HEK293 (cell line): ENCODE measurements at regions not wholly inside any gene's neighbourhood (a gene's known extent, or its start where the extent isn't known, plus 50 kb on each side); places are given as distances from the start of the nearest gene placed in this dataset.

Source experiments
- CTCF ChIA-PET: fragments of 350-600 bp; formaldehyde crosslinking; extraction: SDS; loops from one replicate; lab custom pipeline; 2021; ENCODE audit warnings: antibody characterized with exemption; lab: Yijun Ruan, JAX
- POLR2A ChIA-PET: fragments of 300-600 bp; formaldehyde crosslinking; extraction: SDS; loops from one replicate; lab custom pipeline; 2020; ENCODE audit warnings: antibody characterized with exemption, inconsistent platforms; lab: Yijun Ruan, JAX
- H3K27ac ChIP-seq: fragments of 200-500 bp; sonication (Bioruptor generic); 2 replicates; pipeline ENCODE4 v1.5.1; 2014; ENCODE audit warnings: low read depth, low read length, control low read depth, inconsistent platforms; ENCODE audit errors: extremely low read depth
- H3K36me3 ChIP-seq, 2 experiments: fragments of 200-500 bp in 1 of 2; sonication (Bioruptor generic) in 1 of 2; 1 replicate in 1 of 2; 2 replicates in 1 of 2; pipeline ENCODE4 v1.5.1; 2014 to 2017; ENCODE audit warnings: inconsistent platforms in 2 of 2, low read length in 2 of 2; ENCODE audit not compliant: control insufficient read depth in 2 of 2, insufficient read depth in 1 of 2
- H3K4me1 ChIP-seq: fragments of 200-500 bp; sonication (Bioruptor generic); 2 replicates; pipeline ENCODE4 v1.5.1; 2014; ENCODE audit warnings: mild to moderate bottlenecking, low read length, inconsistent platforms; ENCODE audit not compliant: control insufficient read depth, insufficient read depth
- H3K4me3 ChIP-seq: 2 replicates; pipeline ENCODE4 v1.5.1; 2011; ENCODE audit warnings: low read depth, mild to moderate bottlenecking, control low read depth, low read length, moderate library complexity
- H3K9me3 ChIP-seq: fragments of 200-500 bp; sonication (Bioruptor generic); 2 replicates; pipeline ENCODE4 v1.5.1; 2014; ENCODE audit warnings: low read depth, low read length, inconsistent platforms; ENCODE audit not compliant: control insufficient read depth, insufficient read depth
- EGR2 ChIP-seq: fragments of 450-650 bp; formaldehyde crosslinking; IDR thresholded peaks from 2 replicates; pipeline ENCODE4 v1.5.1; 2016; ENCODE audit warnings: low read depth, missing biosample characterization, missing genetic modification characterization
- GFI1B ChIP-seq: fragments of 450-650 bp; formaldehyde crosslinking; IDR thresholded peaks from 2 replicates; pipeline ENCODE4 v1.5.1; 2016; ENCODE audit warnings: missing biosample characterization, missing genetic modification characterization
- GLI4 ChIP-seq: fragments of 450-650 bp; formaldehyde crosslinking; IDR thresholded peaks from 2 replicates; pipeline ENCODE4 v1.5.1; 2016; ENCODE audit warnings: missing biosample characterization, missing genetic modification characterization
- HOXD13 ChIP-seq: sonication (generic); formaldehyde crosslinking; IDR thresholded peaks from 2 replicates; pipeline ENCODE4 v1.8.0; 2022; ENCODE audit warnings: missing genetic modification reagents, borderline replicate concordance
- KLF10 ChIP-seq: fragments of 450-650 bp; IDR thresholded peaks from 2 replicates; pipeline ENCODE4 v1.5.1; 2018; ENCODE audit warnings: missing biosample characterization, mild to moderate bottlenecking, missing genetic modification characterization
- KLF7 ChIP-seq: fragments of 450-650 bp; formaldehyde crosslinking; IDR thresholded peaks from 2 replicates; pipeline ENCODE4 v1.5.1; 2016; ENCODE audit warnings: missing biosample characterization, missing genetic modification characterization, borderline replicate concordance
- PRDM10 ChIP-seq: fragments of 450-650 bp; formaldehyde crosslinking; IDR thresholded peaks from 2 replicates; pipeline ENCODE4 v1.5.1; 2016; ENCODE audit warnings: missing biosample characterization, missing genetic modification characterization
- ZBTB20 ChIP-seq: fragments of 450-650 bp; formaldehyde crosslinking; IDR thresholded peaks from 2 replicates; pipeline ENCODE4 v1.5.1; 2016; ENCODE audit warnings: missing biosample characterization, missing genetic modification characterization
- ZFHX2 ChIP-seq: fragments of 450-650 bp; formaldehyde crosslinking; conservative IDR thresholded peaks from 2 replicates; pipeline ENCODE4 v1.5.1; 2016; ENCODE audit warnings: missing biosample characterization, missing genetic modification characterization
- ZNF140 ChIP-seq: fragments of 450-650 bp; formaldehyde crosslinking; IDR thresholded peaks from 2 replicates; pipeline ENCODE4 v1.5.1; 2016; ENCODE audit warnings: missing biosample characterization, missing genetic modification characterization
- ZNF146 ChIP-seq: fragments of 450-650 bp; formaldehyde crosslinking; IDR thresholded peaks from 2 replicates; pipeline ENCODE4 v1.5.1; 2016; ENCODE audit warnings: missing biosample characterization, missing genetic modification characterization
- ZNF169 ChIP-seq: fragments of 450-650 bp; formaldehyde crosslinking; IDR thresholded peaks from 2 replicates; pipeline ENCODE4 v1.5.1; 2016; ENCODE audit warnings: missing biosample characterization, missing genetic modification characterization
- ZNF174 ChIP-seq: fragments of 450-650 bp; formaldehyde crosslinking; IDR thresholded peaks from 2 replicates; pipeline ENCODE4 v1.5.0; 2017; ENCODE audit warnings: missing biosample characterization, mild to moderate bottlenecking, missing genetic modification characterization
- ZNF768 ChIP-seq: fragments of 450-650 bp; formaldehyde crosslinking; IDR thresholded peaks from 2 replicates; pipeline ENCODE4 v1.5.1; 2018; ENCODE audit warnings: missing biosample characterization, mild to moderate bottlenecking, missing genetic modification characterization
- ZNF830 ChIP-seq: fragments of 450-650 bp; IDR thresholded peaks from 2 replicates; pipeline ENCODE4 v1.5.0; 2018; ENCODE audit warnings: missing biosample characterization, missing genetic modification characterization, low read depth, mild to moderate bottlenecking, moderate library complexity
- TF ChIP-seq, protein P1 (sequence below): fragments of 450-650 bp; formaldehyde crosslinking; IDR thresholded peaks from 2 replicates; pipeline ENCODE4 v1.5.1; 2017; ENCODE audit warnings: missing biosample characterization, missing genetic modification characterization
- TF ChIP-seq, protein P2 (sequence below): fragments of 450-650 bp; formaldehyde crosslinking; IDR thresholded peaks from 2 replicates; pipeline ENCODE4 v1.5.1; 2016; ENCODE audit warnings: missing biosample characterization, missing genetic modification characterization

DNA sequence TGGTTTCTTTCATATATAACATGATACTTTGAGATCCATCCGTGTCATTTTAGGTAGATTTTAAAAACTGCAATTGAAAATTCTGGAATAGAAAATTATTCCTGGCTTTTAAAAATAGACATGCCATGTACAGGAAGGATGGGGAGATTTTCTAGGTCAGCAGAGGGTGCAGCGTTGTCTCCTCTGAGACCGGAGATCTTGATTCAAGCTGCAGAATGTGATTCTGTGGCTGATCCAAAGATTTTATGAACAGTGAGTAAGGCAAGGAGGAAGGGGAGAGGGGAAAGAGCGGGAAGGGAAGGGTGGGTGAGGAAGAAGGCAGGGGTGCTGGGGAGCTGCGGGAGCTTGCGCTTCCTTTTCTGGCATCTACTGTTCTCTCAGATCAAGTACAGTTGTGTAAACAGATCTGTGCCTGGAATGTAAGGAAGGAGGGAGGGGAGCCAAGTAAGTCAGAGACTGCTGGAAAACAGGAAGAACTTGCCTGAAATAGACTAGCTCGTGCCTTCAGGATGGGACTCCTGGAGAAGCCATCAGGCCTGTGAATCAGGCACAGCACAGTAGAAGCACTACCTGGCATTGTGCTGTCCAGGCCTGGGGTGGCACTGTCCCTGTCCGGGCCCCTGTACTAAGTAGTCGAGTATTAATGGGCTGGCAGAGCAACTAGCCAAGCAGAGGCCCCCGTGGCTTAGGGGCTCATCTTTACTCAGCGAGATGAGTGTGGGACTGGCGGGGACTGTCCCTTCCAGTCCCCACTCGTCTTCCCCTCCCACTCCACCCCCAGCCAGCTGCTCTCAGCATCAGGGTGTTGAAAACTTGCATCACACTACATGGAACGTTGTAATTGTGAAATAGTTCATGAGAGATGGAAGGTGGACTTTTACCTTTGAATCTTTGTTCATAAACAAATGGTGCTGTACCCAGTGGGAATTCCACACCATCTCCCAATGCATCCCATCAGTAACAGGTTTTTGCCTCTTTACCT is 163.5 kb downstream of the UXS1 start:
- no peaks in the 10 kb centered on the region for H3K9me3 ChIP-seq
- no peak overlapping the region for H3K4me3 ChIP-seq
- H3K36me3 ChIP-seq, result no peaks in the 10 kb centered on the region
- CTCF ChIA-PET, result no interaction called here
- H3K27ac ChIP-seq, result no peak overlapping the region
- TF ChIP-seq ZFHX2, result peak; percentile 55; the same call in 1 of the 2 replicates
- peak; percentile 46; the same call in 1 of the 2 replicates for TF ChIP-seq EGR2 (tag by site-specific recombination)
- TF ChIP-seq, protein P1, sequence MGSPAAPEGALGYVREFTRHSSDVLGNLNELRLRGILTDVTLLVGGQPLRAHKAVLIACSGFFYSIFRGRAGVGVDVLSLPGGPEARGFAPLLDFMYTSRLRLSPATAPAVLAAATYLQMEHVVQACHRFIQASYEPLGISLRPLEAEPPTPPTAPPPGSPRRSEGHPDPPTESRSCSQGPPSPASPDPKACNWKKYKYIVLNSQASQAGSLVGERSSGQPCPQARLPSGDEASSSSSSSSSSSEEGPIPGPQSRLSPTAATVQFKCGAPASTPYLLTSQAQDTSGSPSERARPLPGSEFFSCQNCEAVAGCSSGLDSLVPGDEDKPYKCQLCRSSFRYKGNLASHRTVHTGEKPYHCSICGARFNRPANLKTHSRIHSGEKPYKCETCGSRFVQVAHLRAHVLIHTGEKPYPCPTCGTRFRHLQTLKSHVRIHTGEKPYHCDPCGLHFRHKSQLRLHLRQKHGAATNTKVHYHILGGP, result no peak
- TF ChIP-seq HOXD13, result peak; percentile 69; the same call in 1 of the 2 replicates
- TF ChIP-seq GFI1B, result no peak
- 0 out of 2 replicates have a peak, but pooled peaks have one; percentile 35 for TF ChIP-seq PRDM10 (tag by site-specific recombination)
- no peaks in the 10 kb centered on the region for H3K4me1 ChIP-seq
- POLR2A ChIA-PET, result no interaction called here

DNA sequence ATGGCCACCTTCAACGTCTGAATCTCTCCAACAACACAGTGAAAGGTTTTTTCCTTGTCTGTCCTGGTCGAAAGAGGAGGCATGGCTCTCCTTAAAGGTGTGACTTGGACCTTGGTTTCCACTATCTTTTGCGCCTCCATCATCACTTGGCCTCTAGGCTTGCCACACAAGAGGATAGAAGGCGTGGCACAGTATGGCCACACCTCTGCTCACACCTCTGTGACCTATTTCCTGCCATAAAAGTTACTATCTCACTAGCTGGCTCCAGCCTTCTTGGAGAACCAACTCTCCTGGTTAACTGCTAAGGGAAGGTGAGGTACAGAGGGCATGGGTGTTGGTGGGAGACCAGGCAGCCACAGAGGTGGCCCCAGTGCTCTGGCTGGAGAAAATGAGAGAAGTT is 165.9 kb downstream of the UXS1 start:
- Histone ChIP-seq H3K36me3 (no peaks in the 10 kb centered on the region), H3K27ac (no peak overlapping the region), H3K4me3 (no peak overlapping the region), H3K9me3 (no peaks in the 10 kb centered on the region), H3K4me1 (no peaks in the 10 kb centered on the region)
- TF ChIP-seq ZNF140 (tag by site-specific recombination) (no peak), ZNF174 (tag by site-specific recombination) (no peak), KLF10 (tag by site-specific recombination) (no peak), GLI4 (no peak), ZNF830 (tag by site-specific recombination) (no peak), ZNF146 (no peak), ZBTB20 (no peak), ZNF768 (no peak), ZNF169 (tag by site-specific recombination) (no peak), GFI1B (no peak), KLF7 (tag by site-specific recombination) (no peak)
- TF ChIP-seq, protein P1, result no peak
- TF ChIP-seq, protein P2, sequence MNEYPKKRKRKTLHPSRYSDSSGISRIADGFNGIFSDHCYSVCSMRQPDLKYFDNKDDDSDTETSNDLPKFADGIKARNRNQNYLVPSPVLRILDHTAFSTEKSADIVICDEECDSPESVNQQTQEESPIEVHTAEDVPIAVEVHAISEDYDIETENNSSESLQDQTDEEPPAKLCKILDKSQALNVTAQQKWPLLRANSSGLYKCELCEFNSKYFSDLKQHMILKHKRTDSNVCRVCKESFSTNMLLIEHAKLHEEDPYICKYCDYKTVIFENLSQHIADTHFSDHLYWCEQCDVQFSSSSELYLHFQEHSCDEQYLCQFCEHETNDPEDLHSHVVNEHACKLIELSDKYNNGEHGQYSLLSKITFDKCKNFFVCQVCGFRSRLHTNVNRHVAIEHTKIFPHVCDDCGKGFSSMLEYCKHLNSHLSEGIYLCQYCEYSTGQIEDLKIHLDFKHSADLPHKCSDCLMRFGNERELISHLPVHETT (tag by site-specific recombination), result no peak
- CTCF ChIA-PET, result no interaction called here
- POLR2A ChIA-PET, result no interaction called here
